ENCODE measurements at regions not wholly inside any gene's neighbourhood (a gene's known extent, or its start where the extent isn't known, plus 50 kb on each side); places are given as distances from the start of the nearest gene placed in this dataset.

GRCh38 chr3:4053975-4054374 is 249.2 kb upstream of the SETMAR start:
- no peak for TF ChIP-seq CTCF (conservative IDR thresholded peaks at IDR 0.05; ENCODE audit: low read length)
- no peak for TF ChIP-seq EZH2phosphoT487 (IDR thresholded peaks at IDR 0.05; ENCODE audit: borderline replicate concordance, low read depth, low read length)
